GM21717 (cell line): ENCODE measurements at regions not wholly inside any gene's neighbourhood (a gene's known extent, or its start where the extent isn't known, plus 50 kb on each side); places are given as distances from the start of the nearest gene placed in this dataset.

Experiments
- ATAC-seq: cut with Tn5 transposase; IDR thresholded peaks from one replicate; pipeline ENCODE4 v1.9.1; 2021; ENCODE audit warnings: mild to moderate bottlenecking, moderate library complexity; ENCODE audit not compliant: unreplicated experiment

- no peak for ATAC-seq
Observed at GRCh38 chr18:31246460-31246859, 71.5 kb upstream of the DSG1 start.

GRCh38 chr18:31247574-31248199, 70.3 kb upstream of the DSG1 start:
- no peak for ATAC-seq

- ATAC-seq, result no peak
Observed at GRCh38 chr18:31248783-31249521, 69.0 kb upstream of the DSG1 start.

- ATAC-seq, result no peak
Observed at GRCh38 chr18:31250902-31251301, 67.1 kb upstream of the DSG1 start.

- ATAC-seq, result no peak
Observed at GRCh38 chr18:31252522-31252921, 65.4 kb upstream of the DSG1 start.

- ATAC-seq, result peak; percentile 56
Observed at GRCh38 chr18:31255953-31256352, 62.0 kb upstream of the DSG1 start.

- no peak for ATAC-seq
Observed at GRCh38 chr18:31258789-31259188, 59.2 kb upstream of the DSG1 start.

GRCh38 chr18:31261792-31262582, 56.0 kb upstream of the DSG1 start:
- ATAC-seq, result no peak

GRCh38 chr18:31267823-31268481, 50.0 kb upstream of the DSG1 start:
- ATAC-seq, result peak; percentile 67
